ENCODE measurements at regions not wholly inside any gene's neighbourhood (a gene's known extent, or its start where the extent isn't known, plus 50 kb on each side); places are given as distances from the start of the nearest gene placed in this dataset.

GRCh38 chr12:91882910-91883309, 262.7 kb downstream of the BTG1 start:
- WGBS, 2 donors: 82 to 85% methylated on average over 4 of the region's 4 CpGs
- no peaks in the 10 kb centered on the region for H3K27me3 ChIP-seq (ENCODE audit: control insufficient read depth in 3 of 3, insufficient read depth in 3 of 3, low read length in 2 of 3)
- no peak for TF ChIP-seq CTCF (IDR thresholded peaks at IDR 0.05; ENCODE audit: control extremely low read depth, extremely low read depth)
- H3K4me1 ChIP-seq (ENCODE audit: control insufficient read depth in 5 of 5, insufficient read depth in 5 of 5, low read length in 5 of 5): no peaks in the 10 kb centered on the region
- H3K27ac ChIP-seq (ENCODE audit: low read depth in 1 of 2, low read length in 1 of 2): no peak overlapping the region
- H3K4me3 ChIP-seq: no peak overlapping the region
- H3K9me3 ChIP-seq (ENCODE audit: control insufficient read depth in 4 of 4, insufficient read depth in 3 of 4, low read length in 3 of 4): no peaks in the 10 kb centered on the region
- DNase-seq: no peak
- no peaks in the 10 kb centered on the region for H3K36me3 ChIP-seq (ENCODE audit: control insufficient read depth in 4 of 4, insufficient read depth in 4 of 4, low read length in 4 of 4)
- no peak for ATAC-seq (ENCODE audit: insufficient read depth, low FRiP score)
- H3K9ac ChIP-seq (ENCODE audit: insufficient read depth in 1 of 2, low read length in 2 of 2): no peak overlapping the region

DNA sequence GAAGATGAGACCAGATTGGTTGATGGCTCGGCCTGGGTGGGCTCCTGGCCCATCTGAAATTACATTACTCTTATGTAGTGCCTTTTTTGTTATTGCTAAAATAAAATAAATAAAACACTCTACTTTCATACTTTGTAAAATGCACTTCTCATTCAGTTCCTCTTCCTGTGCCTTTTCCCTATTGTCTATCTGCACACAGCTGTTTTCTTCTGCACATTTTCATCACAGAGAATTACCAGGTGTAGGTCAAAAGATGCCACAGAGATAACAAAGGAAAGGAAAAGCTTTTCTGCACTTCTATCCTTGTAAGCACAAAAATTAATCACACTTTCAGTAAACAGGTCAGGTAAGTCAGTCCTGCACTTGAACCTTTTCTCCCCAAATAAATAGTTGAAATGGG, 265.1 kb downstream of the BTG1 start:
- H3K4me3 ChIP-seq: no peak overlapping the region
- ATAC-seq (ENCODE audit: insufficient read depth, low FRiP score) (no peak), DNase-seq (no peak)
- no peak overlapping the region for H3K9ac ChIP-seq (ENCODE audit: insufficient read depth in 1 of 2, low read length in 2 of 2)
- H3K4me1 ChIP-seq (ENCODE audit: control insufficient read depth in 5 of 5, insufficient read depth in 5 of 5, low read length in 5 of 5): peaks cover 0 to 3% (median 0%) of the 10 kb centered on the region in 5 donors
- WGBS, 2 donors: 96 to 98% methylated on average over 1 of the region's 1 CpG
- H3K27me3 ChIP-seq (ENCODE audit: control insufficient read depth in 3 of 3, insufficient read depth in 3 of 3, low read length in 2 of 3): no peaks in the 10 kb centered on the region
- no peaks in the 10 kb centered on the region for H3K36me3 ChIP-seq (ENCODE audit: control insufficient read depth in 4 of 4, insufficient read depth in 4 of 4, low read length in 4 of 4)
- no peak overlapping the region for H3K27ac ChIP-seq (ENCODE audit: low read depth in 1 of 2, low read length in 1 of 2)
- H3K9me3 ChIP-seq (ENCODE audit: control insufficient read depth in 4 of 4, insufficient read depth in 3 of 4, low read length in 3 of 4): no peaks in the 10 kb centered on the region
- TF ChIP-seq CTCF (IDR thresholded peaks at IDR 0.05; ENCODE audit: control extremely low read depth, extremely low read depth): no peak

- Histone ChIP-seq H3K27ac (ENCODE audit: low read depth in 1 of 2, low read length in 1 of 2) (no peak overlapping the region), H3K4me1 (ENCODE audit: control insufficient read depth in 5 of 5, insufficient read depth in 5 of 5, low read length in 5 of 5) (peaks cover 0 to 3% (median 0%) of the 10 kb centered on the region in 5 donors), H3K9me3 (ENCODE audit: control insufficient read depth in 4 of 4, insufficient read depth in 3 of 4, low read length in 3 of 4) (no peaks in the 10 kb centered on the region), H3K4me3 (no peak overlapping the region), H3K27me3 (ENCODE audit: control insufficient read depth in 3 of 3, insufficient read depth in 3 of 3, low read length in 2 of 3) (no peaks in the 10 kb centered on the region), H3K36me3 (ENCODE audit: control insufficient read depth in 4 of 4, insufficient read depth in 4 of 4, low read length in 4 of 4) (no peaks in the 10 kb centered on the region), H3K9ac (ENCODE audit: insufficient read depth in 1 of 2, low read length in 2 of 2) (no peak overlapping the region)
- ATAC-seq (ENCODE audit: insufficient read depth, low FRiP score) (no peak), DNase-seq (no peak)
- no peak for TF ChIP-seq CTCF (IDR thresholded peaks at IDR 0.05; ENCODE audit: control extremely low read depth, extremely low read depth)
- 73 to 82% methylated on average over 5 of the region's 5 CpGs for WGBS, 2 donors
These were observed 268.0 kb downstream of the BTG1 start for GRCh38 chr12:91877456-91878235.
